ENCODE measurements at regions not wholly inside any gene's neighbourhood (a gene's known extent, or its start where the extent isn't known, plus 50 kb on each side); places are given as distances from the start of the nearest gene placed in this dataset.

GRCh38 chr7:21276471-21277035 is 151.3 kb upstream of the SP4 start:
- TF ChIP-seq CTCF (IDR thresholded peaks at IDR 0.05; ENCODE audit: low read length) (no peak), EZH2phosphoT487 (IDR thresholded peaks at IDR 0.05; ENCODE audit: low read length) (no peak), EZH2 (optimal IDR thresholded peaks at IDR 0.05; ENCODE audit: low read depth, low read length) (no peak)

Data from MM.1S (cell line).